ENCODE measurements at regions not wholly inside any gene's neighbourhood (a gene's known extent, or its start where the extent isn't known, plus 50 kb on each side); places are given as distances from the start of the nearest gene placed in this dataset.

DNA sequence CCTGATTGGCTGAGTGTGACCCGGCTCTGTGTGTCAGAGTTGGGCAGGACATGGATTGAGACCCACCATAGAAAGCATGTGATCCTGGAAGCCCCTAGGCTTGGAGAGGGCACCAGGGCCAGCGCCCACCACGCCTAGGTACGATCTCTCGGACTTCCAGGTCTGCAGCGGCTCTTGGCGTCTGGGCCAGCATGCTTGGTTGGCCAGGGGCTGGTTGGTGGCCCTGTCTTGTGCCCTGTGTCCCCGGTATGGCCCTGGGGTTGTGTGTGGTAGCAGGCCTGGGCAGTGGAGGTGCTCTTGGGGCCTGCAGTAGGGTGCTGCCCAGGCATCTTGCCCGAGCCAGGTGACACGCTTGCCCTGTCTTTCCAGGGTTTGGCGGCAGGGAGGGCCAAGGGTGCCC, 210.6 kb downstream of the UBE3A start:
- Histone ChIP-seq H3K56ac (ENCODE audit: extremely low read depth, insufficient read depth, low read length) (no peak overlapping the region), H3K9ac (ENCODE audit: low read depth, low read length) (no peak overlapping the region), H4K5ac (ENCODE audit: low read depth, low read length) (no peak overlapping the region), H4K91ac (ENCODE audit: insufficient read depth, low read depth, low read length) (no peak overlapping the region), H2BK5ac (ENCODE audit: low read depth, low read length, poor library complexity, severe bottlenecking) (no peak overlapping the region), H3K9me1 (ENCODE audit: insufficient read depth, low read length) (no peaks in the 10 kb centered on the region), H2BK15ac (ENCODE audit: low read depth, low read length) (no peak overlapping the region), H3K4me3 (ENCODE audit: insufficient read depth, low read depth, low read length) (no peak overlapping the region), H4K20me1 (ENCODE audit: insufficient read depth, low read length) (no peaks in the 10 kb centered on the region), H3K79me1 (ENCODE audit: low read depth in 1 of 2, low read length in 2 of 2) (no peaks in the 10 kb centered on the region), H2AFZ (replicated peaks; ENCODE audit: low read length, poor library complexity) (no peak overlapping the region), H3K18ac (ENCODE audit: low read depth, low read length) (no peak overlapping the region), H3K4ac (ENCODE audit: low read depth, low read length) (no peak overlapping the region), H2AK5ac (ENCODE audit: low read depth, low read length) (no peak overlapping the region), H2BK20ac (ENCODE audit: low read depth, low read length) (no peak overlapping the region), H3K4me1 (ENCODE audit: control insufficient read depth, insufficient read depth, low read length) (no peaks in the 10 kb centered on the region), H3K27ac (ENCODE audit: insufficient read depth, low read length) (no peak overlapping the region), H3K14ac (replicated peaks; ENCODE audit: low read depth, low read length) (no peak overlapping the region), H2AK9ac (replicated peaks; ENCODE audit: low read depth, low read length, poor library complexity) (no peak overlapping the region), H3K23ac (ENCODE audit: low read depth, low read length) (no peak overlapping the region), H3K9me3 (ENCODE audit: control insufficient read depth, insufficient read depth, low read length) (peaks cover 71% of the 10 kb centered on the region), H2BK120ac (ENCODE audit: low read depth, low read length) (no peak overlapping the region), H4K8ac (ENCODE audit: low read depth in 2 of 2, low read length in 2 of 2) (no peak overlapping the region), H3K36me3 (ENCODE audit: control insufficient read depth, insufficient read depth, low read length) (no peaks in the 10 kb centered on the region), H3K4me2 (ENCODE audit: low read depth, low read length) (no peak overlapping the region), H3K27me3 (ENCODE audit: control insufficient read depth, insufficient read depth, low read length) (no peaks in the 10 kb centered on the region)
- CTCF ChIA-PET: no interaction called here
- ATAC-seq (ENCODE audit: low read depth) (no peak), DNase-seq (no peak)
- BruUV-seq (replicated peaks): no TSS peak
- intact Hi-C loops (cut with micrococcal nuclease) (no loop called here), in situ Hi-C loops (cut with MboI; ENCODE audit: low sequenced_read_pairs) (loop anchor here (10.0 kb wide), 1 partner anchor 63 kb away; no protein-coding TSS in a partner anchor), dilution Hi-C loops (cut with HindIII; ENCODE audit: low sequenced_read_pairs, unreplicated experiment) (no loop called here)
- POLR2A ChIA-PET (ENCODE audit: unreplicated experiment): no interaction called here
- TF ChIP-seq BHLHE40 (IDR thresholded peaks at IDR 0.05; ENCODE audit: low read depth, low read length) (no peak), CEBPB (IDR thresholded peaks at IDR 0.05; ENCODE audit: low read depth, low read length) (no peak), MXI1 (IDR thresholded peaks at IDR 0.05; ENCODE audit: borderline replicate concordance, low read depth, low read length) (no peak), MAZ (IDR thresholded peaks at IDR 0.05; ENCODE audit: borderline replicate concordance, low read depth, low read length) (no peak), ELK1 (IDR thresholded peaks at IDR 0.05; ENCODE audit: borderline replicate concordance, low read depth, low read length) (no peak), RCOR1 (IDR thresholded peaks at IDR 0.05; ENCODE audit: insufficient replicate concordance, low read length) (no peak), CHD1 (IDR thresholded peaks at IDR 0.05; ENCODE audit: low read depth, low read length) (no peak)
- TF ChIP-seq, protein P1, sequence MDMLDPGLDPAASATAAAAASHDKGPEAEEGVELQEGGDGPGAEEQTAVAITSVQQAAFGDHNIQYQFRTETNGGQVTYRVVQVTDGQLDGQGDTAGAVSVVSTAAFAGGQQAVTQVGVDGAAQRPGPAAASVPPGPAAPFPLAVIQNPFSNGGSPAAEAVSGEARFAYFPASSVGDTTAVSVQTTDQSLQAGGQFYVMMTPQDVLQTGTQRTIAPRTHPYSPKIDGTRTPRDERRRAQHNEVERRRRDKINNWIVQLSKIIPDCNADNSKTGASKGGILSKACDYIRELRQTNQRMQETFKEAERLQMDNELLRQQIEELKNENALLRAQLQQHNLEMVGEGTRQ (IDR thresholded peaks at IDR 0.05; ENCODE audit: low read depth, low read length): no peak
- 76% methylated on average over 4 of the region's 11 CpGs; no CpG with 5 or more reads in 1 of the 2 experiments for WGBS, 2 experiments (ENCODE audit: extremely low coverage in 2 of 2, insufficient read length in 1 of 2)
